Memory B cell (primary cell): ENCODE measurements at regions not wholly inside any gene's neighbourhood (a gene's known extent, or its start where the extent isn't known, plus 50 kb on each side); places are given as distances from the start of the nearest gene placed in this dataset.

Experiments used
- ATAC-seq: fragments of 150-1000 bp; cut with Tn5 transposase; 2 replicates; pipeline ENCODE4 v1.10.0; 2021; ENCODE audit warnings: low read depth, mild to moderate bottlenecking, moderate library complexity
- DNase-seq, 2 donors: peaks; one replicate each; pipeline ENCODE4 v3.0.0; 2022; ENCODE audit warnings: low spot score in 2 of 2
- H3K27ac Mint-ChIP-seq: one replicate; pipeline ENCODE4 v1.8.0; 2022; ENCODE audit warnings: mild to moderate bottlenecking, moderate library complexity, mixed read lengths
- H3K27me3 Mint-ChIP-seq: one replicate; pipeline ENCODE4 v1.8.0; 2022; ENCODE audit warnings: mixed read lengths
- H3K36me3 Mint-ChIP-seq: one replicate; pipeline ENCODE4 v1.8.0; 2022; ENCODE audit warnings: mild to moderate bottlenecking, mixed read lengths
- H3K4me1 Mint-ChIP-seq: one replicate; pipeline ENCODE4 v1.8.0; 2022; ENCODE audit warnings: mixed read lengths
- H3K4me3 Mint-ChIP-seq: one replicate; pipeline ENCODE4 v1.8.0; 2022; ENCODE audit warnings: mild to moderate bottlenecking, moderate library complexity, mixed read lengths
- H3K9me3 Mint-ChIP-seq: one replicate; pipeline ENCODE4 v1.8.0; 2022; ENCODE audit warnings: mixed read lengths

GRCh38 chr10:6743291-6743849, 163.3 kb upstream of the PRKCQ start:
- no peaks in the 10 kb centered on the region for H3K36me3 Mint-ChIP-seq
- H3K4me3 Mint-ChIP-seq, result no peak overlapping the region
- no peaks in the 10 kb centered on the region for H3K4me1 Mint-ChIP-seq
- H3K27me3 Mint-ChIP-seq, result peaks cover 12% of the 10 kb centered on the region
- H3K9me3 Mint-ChIP-seq, result peaks cover 3% of the 10 kb centered on the region
- ATAC-seq (no peak), DNase-seq (no peak)
- no peak overlapping the region for H3K27ac Mint-ChIP-seq

- H3K27me3 Mint-ChIP-seq, result peaks cover 8% of the 10 kb centered on the region
- H3K9me3 Mint-ChIP-seq, result peaks cover under 1% of the 10 kb centered on the region
- no peak overlapping the region for H3K4me3 Mint-ChIP-seq
- no peaks in the 10 kb centered on the region for H3K4me1 Mint-ChIP-seq
- ATAC-seq (no peak), DNase-seq (no peak)
- H3K27ac Mint-ChIP-seq, result no peak overlapping the region
- H3K36me3 Mint-ChIP-seq, result no peaks in the 10 kb centered on the region
These were observed 161.5 kb upstream of the PRKCQ start for GRCh38 chr10:6741541-6741941.

DNA sequence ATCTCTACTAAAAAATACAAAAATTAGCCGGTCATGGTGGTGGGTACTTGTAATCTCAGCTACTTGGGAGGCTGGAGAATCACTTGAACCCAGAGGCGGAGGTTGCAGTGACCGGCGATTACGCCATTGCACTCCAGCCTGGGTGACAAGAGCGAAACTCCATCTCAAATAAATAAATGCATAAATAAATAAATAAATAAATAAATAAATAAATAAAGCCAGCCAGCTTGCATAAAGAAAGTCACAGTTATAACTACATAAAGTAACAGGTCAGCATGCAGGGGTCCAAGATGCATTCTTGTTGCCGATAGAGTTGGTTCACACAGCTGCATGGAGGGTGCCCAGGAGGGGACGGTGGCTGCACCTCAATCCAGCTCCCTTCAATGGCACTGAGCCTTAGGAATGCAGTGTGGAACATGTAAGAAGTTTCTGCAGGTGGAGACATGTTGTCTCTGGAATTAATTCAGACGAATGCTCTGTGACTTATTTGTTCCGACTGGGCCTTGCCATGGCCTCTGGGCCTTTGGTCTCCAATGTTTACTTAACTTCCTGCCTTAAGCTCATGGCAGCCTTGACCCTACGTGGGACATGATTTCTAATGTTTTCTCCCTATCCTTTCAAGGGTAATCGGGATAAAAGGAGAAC, 159.6 kb upstream of the PRKCQ start:
- H3K36me3 Mint-ChIP-seq, result no peaks in the 10 kb centered on the region
- no peak overlapping the region for H3K4me3 Mint-ChIP-seq
- no peak for ATAC-seq
- no peaks in the 10 kb centered on the region for H3K4me1 Mint-ChIP-seq
- no peak for DNase-seq
- no peaks in the 10 kb centered on the region for H3K9me3 Mint-ChIP-seq
- no peak overlapping the region for H3K27ac Mint-ChIP-seq
- H3K27me3 Mint-ChIP-seq, result peaks cover 10% of the 10 kb centered on the region

DNA sequence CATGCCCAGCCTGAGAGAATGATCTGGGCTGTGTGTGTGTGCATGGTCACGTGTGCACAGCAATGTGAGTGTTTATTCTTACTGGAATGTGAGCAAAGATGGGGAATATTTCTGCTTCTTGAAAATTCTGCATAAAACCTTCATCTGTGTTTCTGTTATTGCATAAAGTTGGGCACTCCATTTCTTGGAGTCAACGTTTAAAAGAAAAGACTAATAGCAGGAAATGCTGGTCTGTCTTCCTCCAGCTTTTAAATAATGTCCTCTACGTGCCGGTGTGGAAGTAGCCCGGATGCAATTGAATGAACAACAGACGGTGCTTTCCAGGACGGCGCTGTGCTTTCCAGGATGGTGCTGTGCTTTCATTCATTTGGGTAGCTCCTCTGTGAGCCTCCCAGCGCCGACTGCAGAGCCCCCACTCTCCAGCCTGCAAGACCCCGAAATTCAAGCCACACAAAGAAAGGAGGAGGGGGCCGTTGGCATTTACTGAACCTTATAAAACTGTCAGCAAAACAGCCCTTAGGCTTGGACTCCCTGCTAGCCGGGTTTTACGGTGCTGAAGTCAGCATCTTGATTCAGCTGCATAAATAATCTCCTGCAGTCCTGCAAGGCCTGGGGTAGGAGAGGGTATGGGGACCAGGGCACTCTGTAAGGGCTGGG, 158.2 kb upstream of the PRKCQ start:
- H3K27me3 Mint-ChIP-seq, result peaks cover 9% of the 10 kb centered on the region
- H3K9me3 Mint-ChIP-seq, result no peaks in the 10 kb centered on the region
- H3K36me3 Mint-ChIP-seq, result no peaks in the 10 kb centered on the region
- no peak for DNase-seq
- H3K4me1 Mint-ChIP-seq, result no peaks in the 10 kb centered on the region
- no peak for ATAC-seq
- H3K27ac Mint-ChIP-seq, result no peak overlapping the region
- H3K4me3 Mint-ChIP-seq, result no peak overlapping the region

- H3K4me1 Mint-ChIP-seq, result no peaks in the 10 kb centered on the region
- H3K4me3 Mint-ChIP-seq, result no peak overlapping the region
- ATAC-seq, result no peak
- no peaks in the 10 kb centered on the region for H3K9me3 Mint-ChIP-seq
- DNase-seq, result no peak
- no peak overlapping the region for H3K27ac Mint-ChIP-seq
- H3K36me3 Mint-ChIP-seq, result no peaks in the 10 kb centered on the region
- peaks cover 12% of the 10 kb centered on the region for H3K27me3 Mint-ChIP-seq
These were observed 157.7 kb upstream of the PRKCQ start for GRCh38 chr10:6737758-6738111.

GRCh38 chr10:6737080-6737641, 157.1 kb upstream of the PRKCQ start:
- Mint-ChIP-seq H3K27me3 (peaks cover 13% of the 10 kb centered on the region), H3K27ac (no peak overlapping the region), H3K4me3 (no peak overlapping the region), H3K9me3 (no peaks in the 10 kb centered on the region), H3K36me3 (no peaks in the 10 kb centered on the region), H3K4me1 (no peaks in the 10 kb centered on the region)
- DNase-seq (no peak), ATAC-seq (no peak)

DNA sequence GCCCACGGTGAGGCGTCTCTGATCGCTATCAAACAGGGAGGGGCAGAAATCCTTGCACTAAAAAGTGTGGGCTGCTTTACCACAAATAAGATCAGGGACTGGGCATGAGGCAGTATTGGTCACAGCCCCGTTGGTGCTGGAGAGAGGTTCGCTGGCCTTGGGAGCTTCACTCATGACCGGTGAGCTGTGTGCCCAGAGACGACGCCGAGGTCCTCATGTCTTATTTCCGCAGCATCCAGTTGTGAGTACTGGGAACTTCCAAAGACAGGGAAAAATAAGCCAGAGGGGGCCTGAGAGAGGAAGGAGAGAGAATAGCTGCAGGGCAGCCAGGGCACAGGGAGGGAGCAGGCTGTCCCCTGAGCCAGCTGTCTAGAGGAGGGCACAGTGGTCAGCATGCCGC, 154.2 kb upstream of the PRKCQ start:
- DNase-seq, result no peak
- Mint-ChIP-seq H3K4me3 (no peak overlapping the region), H3K27ac (no peak overlapping the region), H3K36me3 (no peaks in the 10 kb centered on the region), H3K9me3 (no peaks in the 10 kb centered on the region), H3K27me3 (peaks cover 13% of the 10 kb centered on the region), H3K4me1 (no peaks in the 10 kb centered on the region)
- no peak for ATAC-seq

GRCh38 chr10:6729861-6730344, 149.8 kb upstream of the PRKCQ start:
- Mint-ChIP-seq H3K36me3 (no peaks in the 10 kb centered on the region), H3K27me3 (peaks cover 21% of the 10 kb centered on the region), H3K9me3 (no peaks in the 10 kb centered on the region), H3K27ac (no peak overlapping the region), H3K4me1 (no peaks in the 10 kb centered on the region), H3K4me3 (no peak overlapping the region)
- ATAC-seq (no peak), DNase-seq (no peak)

DNA sequence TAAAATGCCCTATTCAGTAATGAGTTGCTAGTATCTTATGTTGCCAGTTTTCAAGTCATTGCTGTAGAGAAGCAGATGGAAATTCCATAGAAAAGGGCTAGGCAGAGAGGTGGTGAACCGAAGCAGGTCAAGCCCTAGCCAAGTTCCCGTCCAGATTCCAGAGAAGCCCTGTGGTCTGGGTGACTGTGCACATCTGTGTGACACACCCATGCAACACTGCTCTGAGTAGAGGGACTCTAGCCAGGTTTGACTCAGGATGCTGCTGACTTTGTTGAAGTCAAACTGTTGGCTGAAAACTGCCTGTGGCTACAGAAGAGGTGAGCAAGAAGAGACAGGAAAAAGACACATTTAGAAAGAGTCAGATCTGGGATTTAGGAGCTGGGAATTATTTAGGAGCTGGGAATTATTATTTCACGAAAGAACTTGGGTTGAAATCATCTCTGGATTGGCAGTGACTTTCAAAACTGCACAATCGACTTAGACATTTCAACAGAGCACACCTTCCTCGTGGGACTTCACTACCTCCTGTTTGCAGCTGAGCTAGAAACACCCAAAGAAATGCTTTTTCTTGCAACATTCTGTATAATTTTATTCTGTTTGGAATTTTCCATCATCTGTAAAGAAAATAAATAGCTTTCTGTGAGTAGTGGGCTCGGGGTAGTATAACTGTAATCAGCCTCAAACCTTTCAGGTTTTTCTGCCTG, 149.1 kb upstream of the PRKCQ start:
- Mint-ChIP-seq H3K9me3 (no peaks in the 10 kb centered on the region), H3K4me1 (no peaks in the 10 kb centered on the region), H3K27ac (no peak overlapping the region), H3K4me3 (no peak overlapping the region), H3K36me3 (no peaks in the 10 kb centered on the region), H3K27me3 (peaks cover 20% of the 10 kb centered on the region)
- DNase-seq (no peak), ATAC-seq (no peak)

DNA sequence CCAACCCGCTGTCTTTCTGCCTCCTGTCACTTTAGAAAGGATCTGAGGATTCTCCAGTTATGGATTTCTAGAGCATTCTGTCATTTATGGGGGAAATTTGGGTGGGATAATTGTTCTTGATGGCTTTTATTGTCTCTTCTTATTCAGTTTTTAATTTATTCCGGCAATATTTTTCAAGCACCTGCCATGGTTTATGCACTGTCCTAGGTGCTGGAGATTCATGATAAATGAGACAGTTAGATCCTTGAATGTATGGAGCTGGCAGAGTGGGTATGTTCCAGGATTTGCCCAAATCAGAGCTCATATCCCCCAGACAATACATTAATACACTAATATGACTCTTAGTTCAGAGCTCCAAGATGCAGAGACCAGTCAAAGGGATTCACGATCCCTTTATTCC, 146.8 kb upstream of the PRKCQ start:
- no peak overlapping the region for H3K27ac Mint-ChIP-seq
- no peak overlapping the region for H3K4me3 Mint-ChIP-seq
- DNase-seq, result no peak
- no peaks in the 10 kb centered on the region for H3K36me3 Mint-ChIP-seq
- no peaks in the 10 kb centered on the region for H3K9me3 Mint-ChIP-seq
- peaks cover 25% of the 10 kb centered on the region for H3K27me3 Mint-ChIP-seq
- no peak for ATAC-seq
- no peaks in the 10 kb centered on the region for H3K4me1 Mint-ChIP-seq

GRCh38 chr10:6722616-6723004, 142.5 kb upstream of the PRKCQ start:
- no peak overlapping the region for H3K27ac Mint-ChIP-seq
- H3K36me3 Mint-ChIP-seq, result no peaks in the 10 kb centered on the region
- DNase-seq (no peak), ATAC-seq (no peak)
- no peaks in the 10 kb centered on the region for H3K4me1 Mint-ChIP-seq
- H3K9me3 Mint-ChIP-seq, result no peaks in the 10 kb centered on the region
- H3K27me3 Mint-ChIP-seq, result peaks cover 20% of the 10 kb centered on the region
- no peak overlapping the region for H3K4me3 Mint-ChIP-seq

- Mint-ChIP-seq H3K4me1 (no peaks in the 10 kb centered on the region), H3K4me3 (no peak overlapping the region), H3K9me3 (no peaks in the 10 kb centered on the region), H3K27me3 (peaks cover 20% of the 10 kb centered on the region), H3K36me3 (no peaks in the 10 kb centered on the region), H3K27ac (no peak overlapping the region)
- ATAC-seq, result no peak
- DNase-seq, result no peak
These were observed 142.0 kb upstream of the PRKCQ start for GRCh38 chr10:6721964-6722615.

- peaks cover 20% of the 10 kb centered on the region for H3K27me3 Mint-ChIP-seq
- no peak for ATAC-seq
- H3K4me1 Mint-ChIP-seq, result no peaks in the 10 kb centered on the region
These were observed 141.4 kb upstream of the PRKCQ start for GRCh38 chr10:6721480-6721879.

DNA sequence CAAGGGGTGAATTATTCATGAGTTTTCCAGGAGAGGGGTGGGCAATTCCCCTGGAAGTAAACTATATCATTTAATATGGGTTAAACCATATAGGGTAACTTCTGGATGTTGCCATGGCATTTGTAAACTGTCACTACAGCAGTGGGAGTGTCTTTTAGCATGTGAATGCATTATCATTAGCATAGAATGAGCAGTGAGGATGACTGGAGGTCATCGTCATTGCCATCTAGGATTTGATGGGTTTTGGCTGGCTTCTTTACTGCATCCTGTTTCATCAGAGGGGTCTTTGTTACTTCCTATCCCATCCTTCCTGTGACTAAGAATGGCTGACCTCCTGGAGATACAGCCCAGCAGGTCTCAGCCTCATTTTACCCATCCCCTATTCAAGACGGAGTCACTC, 139.5 kb upstream of the PRKCQ start:
- DNase-seq (no peak), ATAC-seq (no peak)
- H3K9me3 Mint-ChIP-seq, result no peaks in the 10 kb centered on the region
- no peak overlapping the region for H3K27ac Mint-ChIP-seq
- H3K36me3 Mint-ChIP-seq, result no peaks in the 10 kb centered on the region
- H3K4me3 Mint-ChIP-seq, result no peak overlapping the region
- H3K4me1 Mint-ChIP-seq, result no peaks in the 10 kb centered on the region
- peaks cover 19% of the 10 kb centered on the region for H3K27me3 Mint-ChIP-seq

More at GRCh38 chr10:6721480-6721879, 141.4 kb upstream of the PRKCQ start:
- Mint-ChIP-seq H3K36me3 (no peaks in the 10 kb centered on the region), H3K27ac (no peak overlapping the region), H3K9me3 (no peaks in the 10 kb centered on the region), H3K4me3 (no peak overlapping the region)
- DNase-seq, result no peak
